ENCODE measurements at regions not wholly inside any gene's neighbourhood (a gene's known extent, or its start where the extent isn't known, plus 50 kb on each side); places are given as distances from the start of the nearest gene placed in this dataset.

GRCh38 chr2:108074150-108074549 lies 87.8 kb downstream of the SLC5A7 start:
- no peak for TF ChIP-seq POLR2A (IDR thresholded peaks at IDR 0.05)
- no peak for TF ChIP-seq CTCF (IDR thresholded peaks at IDR 0.05)

Measured in uterus (tissue), 2 donors.